HUDEP-2 (cell line): ENCODE measurements at regions not wholly inside any gene's neighbourhood (a gene's known extent, or its start where the extent isn't known, plus 50 kb on each side); places are given as distances from the start of the nearest gene placed in this dataset.

Experiments
- DNase-seq, 76 experiments: peaks; one replicate each; lab custom pipeline; 2025; ENCODE audit not compliant: unreplicated experiment in 76 of 76; lab: John Stamatoyannopoulos, UW

- no peak for DNase-seq
Observed at GRCh38 chr12:105910030-105910429, 228.7 kb downstream of the NUAK1 start.

DNA sequence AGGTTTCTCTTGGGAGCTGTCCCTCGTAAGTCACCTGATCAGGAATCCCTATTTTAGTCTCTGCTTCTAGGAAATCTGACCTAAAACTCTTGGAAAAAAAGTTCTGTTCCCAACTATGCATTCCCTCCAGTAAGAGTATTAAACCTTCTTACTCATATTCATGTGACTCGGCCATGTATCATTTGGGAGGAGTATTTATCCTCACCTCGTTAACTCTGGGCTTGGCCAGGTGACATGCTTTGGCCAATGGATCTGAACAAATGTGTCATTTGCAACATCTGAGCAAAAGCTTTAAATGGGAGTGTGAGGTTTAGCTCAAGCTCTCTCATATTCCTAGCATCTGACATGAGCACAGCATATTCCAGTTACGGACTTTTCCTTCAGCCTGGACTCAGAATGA lies 226.8 kb downstream of the NUAK1 start:
- no peak for DNase-seq

DNA sequence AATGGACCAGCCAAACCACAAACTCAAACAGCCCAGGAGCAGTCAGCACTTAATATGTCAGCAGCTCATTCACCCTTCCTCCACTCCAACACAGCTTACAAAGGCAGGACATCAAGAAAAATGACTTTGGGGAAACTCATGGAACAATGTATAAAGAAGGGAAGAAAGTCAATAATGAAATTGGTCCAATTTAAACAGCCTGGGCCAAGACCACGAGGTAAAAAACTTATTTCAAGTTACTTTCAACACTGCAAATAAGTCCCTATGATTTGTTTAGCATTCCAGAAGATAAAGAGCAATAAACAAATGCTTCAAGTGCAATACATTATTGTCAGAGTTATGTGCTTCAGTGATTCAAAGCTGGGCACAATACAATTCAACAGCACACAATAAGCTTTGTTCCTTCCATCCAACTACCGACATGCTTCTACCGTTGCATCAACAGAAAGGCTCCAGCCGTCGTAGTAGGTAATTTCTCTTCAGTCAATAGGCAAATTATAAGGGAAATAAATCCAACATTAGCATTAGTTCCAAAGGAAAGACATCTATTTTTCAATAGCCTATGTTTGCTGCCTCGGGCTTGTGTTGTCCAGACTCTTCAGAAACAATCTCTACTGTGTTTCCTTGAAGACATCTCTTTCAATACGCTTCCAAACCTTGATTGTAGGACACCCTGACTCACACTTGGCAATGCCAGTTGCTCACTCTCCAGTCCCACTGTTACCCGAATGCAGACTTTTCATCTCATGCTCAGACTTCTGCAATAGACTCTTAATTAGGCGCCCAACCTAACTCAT lies 225.7 kb downstream of the NUAK1 start:
- no peak for DNase-seq

- DNase-seq: no peak
Observed at GRCh38 chr12:105915997-105916759, 222.6 kb downstream of the NUAK1 start.

GRCh38 chr12:105916760-105917039 lies 222.1 kb downstream of the NUAK1 start:
- DNase-seq: no peak

DNA sequence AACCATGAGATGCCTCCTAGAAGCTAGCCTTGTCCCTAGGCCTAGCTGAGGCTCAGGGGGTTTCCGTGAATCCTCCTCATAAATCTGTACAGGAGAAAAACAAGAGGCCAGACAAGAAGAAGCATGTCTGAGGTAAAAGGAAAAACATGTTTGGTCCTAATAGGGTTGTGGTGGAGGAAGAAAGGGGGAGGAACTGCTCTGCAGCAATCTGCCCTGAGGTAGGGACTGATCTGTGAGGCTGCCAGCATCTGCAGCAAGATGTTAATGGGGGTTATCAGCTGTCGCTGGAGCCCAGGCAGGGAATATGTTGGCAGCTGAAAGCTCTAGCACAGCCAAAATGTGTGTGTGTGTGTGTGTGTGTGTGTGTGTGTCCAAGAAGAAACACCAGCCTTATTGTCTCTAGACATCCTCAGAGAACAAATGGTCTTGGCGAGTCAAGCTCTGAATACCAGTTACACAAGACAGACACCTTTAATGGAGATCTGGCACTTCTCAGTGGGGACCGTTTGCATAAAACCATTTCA lies 218.5 kb downstream of the NUAK1 start:
- DNase-seq: peak in 57 of 76 experiments; percentile 1 to 82 (median 39)

- DNase-seq: no peak
Observed at GRCh38 chr12:105921055-105921454, 217.7 kb downstream of the NUAK1 start.

DNA sequence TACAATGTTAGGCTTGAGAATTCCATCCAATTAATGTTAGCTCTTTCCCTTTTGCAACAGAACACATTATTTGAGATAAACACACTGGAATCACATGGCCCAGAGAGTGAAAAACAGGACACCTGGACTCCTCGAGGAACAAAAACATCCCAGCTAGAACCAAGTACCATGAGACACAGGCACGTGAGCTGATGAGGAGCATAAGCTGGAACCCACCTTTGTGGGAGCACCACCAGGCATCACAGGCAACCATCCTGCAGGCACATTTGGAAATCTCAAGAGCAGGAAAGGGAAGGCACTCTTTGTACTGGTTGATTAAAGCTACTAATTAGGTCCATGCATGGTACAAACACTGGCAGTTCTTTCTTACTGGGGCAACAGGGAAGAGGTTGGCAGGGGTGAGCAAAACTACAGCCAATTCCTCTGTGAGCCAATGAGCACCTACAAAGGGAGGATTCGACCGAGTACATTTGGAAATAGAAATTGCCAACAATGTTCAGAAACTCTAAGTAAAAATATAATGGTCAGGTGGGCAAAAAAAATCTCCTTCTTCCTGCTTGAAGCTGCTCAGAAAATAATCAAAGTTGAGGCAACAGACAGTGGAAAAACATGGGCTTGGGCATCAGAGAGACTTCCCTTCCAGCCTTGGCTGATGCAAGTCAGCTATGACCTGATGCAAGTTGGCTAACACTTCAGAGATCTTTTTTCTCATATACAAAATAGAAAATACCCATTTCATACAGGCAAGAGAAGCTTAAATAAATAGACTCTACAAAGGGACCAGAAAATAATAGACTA lies 216.7 kb downstream of the NUAK1 start:
- no peak for DNase-seq

GRCh38 chr12:105922670-105923102 lies 216.1 kb downstream of the NUAK1 start:
- no peak for DNase-seq

DNA sequence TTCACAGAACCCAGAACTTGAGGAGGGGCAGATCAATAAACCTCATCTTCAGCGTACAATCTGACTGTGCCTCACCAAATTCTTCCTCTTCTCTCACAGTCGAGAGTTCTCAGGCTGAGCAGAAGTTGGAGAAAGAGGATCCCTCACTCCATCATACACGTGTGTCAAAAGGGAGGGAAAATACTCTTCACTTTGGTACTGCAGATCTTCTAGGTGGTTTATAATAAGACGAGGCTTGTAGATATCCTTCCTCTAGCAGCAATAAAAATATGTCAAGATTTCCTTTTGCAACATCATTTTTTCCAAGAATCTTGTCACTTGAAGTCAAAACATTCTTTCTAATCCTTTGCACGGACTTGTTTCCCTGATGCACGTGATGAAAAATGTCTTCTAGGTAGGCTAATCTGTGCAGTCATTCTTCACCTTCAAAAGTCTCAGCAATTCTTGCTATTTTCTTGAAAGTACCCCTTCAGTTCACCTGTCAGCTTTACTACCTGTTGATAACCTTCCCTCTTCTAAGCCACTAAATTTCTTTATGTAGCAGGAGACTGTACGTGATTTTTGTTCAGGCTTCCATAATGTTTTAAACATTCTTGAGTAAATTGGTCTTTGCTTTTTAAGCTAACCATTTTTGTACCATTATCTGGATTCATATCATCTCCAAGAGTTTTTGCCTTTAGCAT lies 214.1 kb downstream of the NUAK1 start:
- no peak for DNase-seq

GRCh38 chr12:105927564-105927963 lies 211.2 kb downstream of the NUAK1 start:
- DNase-seq: no peak

- no peak for DNase-seq
Observed at GRCh38 chr12:105928436-105928835, 210.3 kb downstream of the NUAK1 start.

- no peak for DNase-seq
Observed at GRCh38 chr12:105929192-105929591, 209.6 kb downstream of the NUAK1 start.

GRCh38 chr12:105930557-105931503 lies 207.9 kb downstream of the NUAK1 start:
- DNase-seq: no peak

- DNase-seq: no peak
Observed at GRCh38 chr12:105931762-105932570, 206.8 kb downstream of the NUAK1 start.

DNA sequence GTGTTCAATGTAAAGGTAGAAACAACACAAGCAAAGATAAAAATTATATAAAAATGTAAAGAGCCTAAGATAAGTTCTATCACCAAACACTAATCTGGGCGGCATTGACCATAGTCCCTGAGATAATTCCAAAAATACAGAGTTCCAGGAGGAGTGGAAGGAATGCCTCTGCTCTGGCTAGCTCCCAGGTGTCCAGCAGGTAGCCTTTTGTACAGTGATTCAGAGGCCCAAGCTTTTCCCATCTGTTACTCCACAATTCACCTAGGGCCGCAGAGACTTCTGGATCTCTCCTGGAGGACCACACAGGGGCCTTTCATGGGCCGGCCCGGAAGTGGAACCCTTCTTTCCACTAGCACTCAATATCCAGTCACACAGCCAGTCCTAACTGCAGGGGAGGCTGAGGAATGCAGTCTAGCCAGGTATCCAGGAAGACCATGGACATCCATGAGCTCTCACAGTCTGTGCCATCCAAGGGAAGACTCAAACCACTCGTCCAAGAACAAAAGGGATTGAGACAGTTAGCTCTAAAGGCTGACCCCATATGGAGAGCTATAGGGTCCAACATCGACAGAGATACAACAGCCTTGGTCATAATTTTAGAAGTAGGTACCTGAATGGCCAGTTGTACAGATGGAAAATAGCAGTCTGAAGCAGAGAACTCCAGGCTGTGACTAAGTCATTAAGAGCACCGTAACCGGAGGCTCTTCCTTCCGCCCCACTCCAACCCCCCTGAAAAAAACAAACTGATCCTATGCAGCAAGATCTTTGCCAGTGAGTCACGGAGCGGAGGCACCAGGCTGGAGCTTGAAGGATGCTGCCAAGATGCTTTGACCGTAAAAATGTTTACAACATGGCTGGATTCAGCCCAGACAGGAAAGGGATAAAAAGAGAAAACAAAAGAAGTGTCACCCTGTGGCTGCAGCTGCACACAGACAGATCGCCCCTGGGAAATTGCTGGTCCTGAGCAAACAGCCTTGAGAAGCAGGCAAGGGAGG lies 204.8 kb downstream of the NUAK1 start:
- DNase-seq: no peak

DNA sequence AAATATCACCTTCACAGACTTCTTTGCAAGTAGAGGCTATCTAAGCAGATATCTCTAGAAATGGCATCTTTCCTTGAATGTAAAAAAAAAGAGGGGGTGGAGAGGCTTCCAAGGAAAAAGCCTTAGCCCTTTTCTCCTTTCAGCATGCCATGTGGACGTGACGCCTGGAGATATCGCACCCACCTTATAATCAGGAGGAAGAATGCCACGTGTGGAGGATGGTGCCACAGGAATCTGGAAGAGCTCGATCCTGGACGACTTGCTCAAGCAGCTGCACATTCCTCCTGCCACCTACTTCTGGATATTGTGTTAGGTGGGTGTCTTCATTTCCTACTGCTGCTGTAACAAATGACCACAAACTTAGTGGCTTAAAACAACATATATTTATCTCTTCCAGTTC lies 203.6 kb downstream of the NUAK1 start:
- DNase-seq: no peak

GRCh38 chr12:105935981-105936380 lies 202.8 kb downstream of the NUAK1 start:
- DNase-seq: no peak
